HG03108 (cell line): ENCODE measurements at regions not wholly inside any gene's neighbourhood (a gene's known extent, or its start where the extent isn't known, plus 50 kb on each side); places are given as distances from the start of the nearest gene placed in this dataset.
"Not testable (repeated sequence)": the region's sequence is repeated elsewhere in the genome, so short reads cannot be mapped to it uniquely, and the experiment has no call there.

Source experiments
- ATAC-seq: cut with Tn5 transposase; IDR thresholded peaks from one replicate; pipeline ENCODE4 v1.9.1; 2021; ENCODE audit warnings: moderate library complexity; ENCODE audit not compliant: unreplicated experiment

- no peak for ATAC-seq
Observed at GRCh38 chr10:114872519-114873087, 51.0 kb downstream of the FHIP2A start.

- no peak for ATAC-seq
Observed at GRCh38 chr10:114874827-114875411, 53.3 kb downstream of the FHIP2A start.

DNA sequence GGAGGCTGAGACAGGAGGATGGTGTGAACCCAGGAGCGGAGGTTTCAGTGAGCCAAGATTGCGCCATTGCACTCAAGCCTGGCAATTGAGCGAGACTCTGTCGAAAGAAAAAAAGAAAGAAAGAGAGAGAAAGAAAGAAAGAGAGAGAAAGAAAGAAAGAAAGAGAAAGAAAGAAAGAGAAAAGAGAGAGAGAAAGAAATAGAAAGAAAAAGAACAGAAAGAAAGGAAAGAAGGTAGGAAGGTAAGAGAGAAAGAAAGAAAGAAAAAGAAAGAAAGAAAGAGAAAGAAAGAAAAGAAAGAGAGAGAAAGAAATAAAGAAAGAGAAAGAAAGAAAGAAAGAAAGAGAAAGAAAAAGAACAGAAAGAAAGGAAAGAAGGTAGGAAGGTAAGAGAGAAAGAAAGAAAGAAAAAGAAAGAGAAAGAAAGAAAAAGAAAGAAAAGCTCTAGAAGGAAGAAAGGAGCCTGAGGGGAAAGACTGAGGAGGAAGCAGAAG lies 54.1 kb downstream of the FHIP2A start:
- not testable (repeated sequence) for ATAC-seq

DNA sequence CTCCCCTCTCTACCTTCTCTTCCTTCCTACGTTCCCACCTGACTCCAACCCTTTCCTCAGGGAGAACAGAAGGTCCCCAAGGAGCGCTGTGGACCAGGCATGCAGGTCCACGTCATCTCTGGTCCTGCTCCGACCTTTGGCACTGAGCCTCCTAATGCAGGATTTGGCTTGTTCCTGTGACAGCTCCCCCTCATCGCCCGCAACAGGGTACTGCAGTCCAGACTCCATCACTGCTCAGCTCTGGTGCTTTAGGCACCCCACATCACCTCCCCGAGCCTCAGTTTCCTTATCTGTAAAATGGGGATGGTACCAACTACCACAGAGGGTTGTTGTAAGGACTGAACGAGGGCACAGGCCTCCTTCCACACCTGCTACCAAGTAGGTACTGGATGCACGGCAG lies 54.6 kb downstream of the FHIP2A start:
- no peak for ATAC-seq

DNA sequence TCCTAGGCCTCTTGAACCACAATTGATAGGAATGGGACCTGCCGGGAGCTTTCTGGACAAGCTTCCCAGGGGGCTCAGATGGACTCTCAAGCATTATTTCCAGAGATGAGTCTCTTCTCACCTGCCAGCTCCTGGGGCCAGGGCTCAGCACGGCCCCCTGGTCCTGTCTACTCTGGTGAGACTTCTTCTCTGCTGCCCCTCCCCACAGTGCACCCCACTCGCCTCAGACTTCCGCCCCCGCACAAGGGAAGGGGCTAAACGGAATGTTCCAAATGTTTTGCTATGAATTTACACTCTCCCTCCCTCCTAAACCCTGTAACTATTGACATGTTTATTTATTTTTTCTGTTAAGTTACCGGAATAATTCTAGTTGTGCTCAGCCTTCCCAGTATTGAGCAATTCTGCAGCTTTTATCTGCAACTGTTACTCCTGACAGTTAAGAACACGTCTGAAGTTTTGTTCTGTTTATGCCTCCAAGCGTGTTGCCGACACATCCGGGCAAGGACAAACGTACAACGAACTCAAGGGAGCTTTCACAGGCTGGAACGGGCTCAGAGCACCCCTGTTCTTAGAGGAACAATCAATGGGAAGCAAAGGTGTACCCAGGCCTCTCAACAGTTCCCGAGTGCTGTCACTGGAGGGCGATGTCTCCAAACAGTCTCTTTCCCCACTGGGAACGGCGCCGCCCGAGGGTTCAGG lies 55.2 kb downstream of the FHIP2A start:
- peak; percentile 75 for ATAC-seq

- ATAC-seq: no peak
Observed at GRCh38 chr10:114877301-114877644, 55.7 kb downstream of the FHIP2A start.

DNA sequence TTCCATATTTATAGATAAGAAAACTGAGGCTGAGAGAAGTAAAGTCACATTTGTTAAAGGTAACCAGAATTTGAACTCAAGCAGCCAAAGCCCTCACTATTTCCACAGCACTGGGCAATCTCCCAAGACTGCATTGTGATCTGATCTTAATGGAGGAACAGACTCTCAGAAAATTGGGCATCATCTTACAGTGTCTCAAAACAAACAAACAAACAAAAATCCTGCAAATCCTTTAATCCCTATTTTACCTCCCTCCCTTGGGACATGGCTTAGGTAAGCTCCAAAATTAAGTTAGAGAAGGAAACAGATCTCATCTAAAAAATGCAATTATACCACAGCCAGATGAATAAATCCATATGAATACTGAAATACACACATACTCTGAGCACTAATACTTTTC lies 57.5 kb downstream of the FHIP2A start:
- no peak for ATAC-seq

DNA sequence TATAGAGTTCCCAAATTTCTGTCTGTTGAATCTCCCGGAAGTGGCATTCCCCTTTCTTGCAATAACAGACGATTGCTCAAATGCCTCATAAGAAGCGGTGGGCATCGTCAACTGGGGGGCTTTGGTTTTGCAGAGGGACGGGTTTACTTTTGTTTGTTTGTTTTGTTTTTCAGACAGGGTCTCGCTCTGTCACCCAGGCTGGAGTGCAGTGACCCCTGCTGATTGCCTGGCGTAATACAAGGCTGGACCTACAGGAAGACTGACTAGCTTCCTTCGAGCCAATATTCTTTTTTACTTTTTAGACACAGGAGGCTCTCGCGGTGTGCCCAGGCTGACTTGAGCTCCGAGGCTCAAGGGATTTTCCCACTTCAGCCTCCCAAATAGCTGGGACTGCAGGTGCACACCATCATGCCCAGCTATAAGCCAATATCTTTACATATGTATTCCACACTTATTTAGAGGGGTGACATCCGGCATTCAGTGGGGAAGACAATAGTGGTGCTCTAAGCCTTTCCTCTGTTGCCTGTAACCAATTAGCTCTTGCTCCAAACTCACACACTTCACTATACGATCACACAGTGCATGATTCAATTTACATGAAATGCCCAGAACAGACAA lies 58.1 kb downstream of the FHIP2A start:
- ATAC-seq: peak; percentile 72

GRCh38 chr10:114881417-114881816 lies 56.6 kb upstream of the TRUB1 start:
- no peak for ATAC-seq

- ATAC-seq: no peak
Observed at GRCh38 chr10:114881901-114882300, 56.1 kb upstream of the TRUB1 start.

DNA sequence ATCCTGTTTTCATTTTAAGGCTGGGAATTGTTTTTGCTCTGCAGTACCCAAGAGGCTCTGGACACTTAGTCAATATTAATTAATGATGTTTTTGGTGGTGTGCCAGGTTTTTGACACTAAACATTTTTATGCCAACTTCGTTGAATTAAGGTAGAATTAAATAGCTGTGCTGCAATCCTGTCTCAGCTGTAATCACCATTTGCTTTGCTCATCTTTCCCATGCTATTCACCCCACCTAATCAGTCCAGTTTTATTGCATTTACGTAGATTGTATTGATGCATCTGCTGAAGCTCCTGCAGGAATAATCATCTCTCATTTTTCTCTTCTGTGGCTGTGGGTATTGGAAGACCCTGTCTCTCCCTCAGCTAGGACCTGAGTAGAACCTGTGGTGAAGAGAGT lies 52.6 kb upstream of the TRUB1 start:
- ATAC-seq: no peak
